Hematopoietic multipotent progenitor cell treated with erythropoietin and hydrocortisone succinate and interleukin-3 and kit ligand, for 17 days (in vitro differentiated cells): ENCODE measurements at regions not wholly inside any gene's neighbourhood (a gene's known extent, or its start where the extent isn't known, plus 50 kb on each side); places are given as distances from the start of the nearest gene placed in this dataset.

ENCODE experiments used
- DNase-seq: peaks from one replicate; pipeline ENCODE4 v3.0.0-alpha.2; 2015; ENCODE audit warnings: low spot score

DNA sequence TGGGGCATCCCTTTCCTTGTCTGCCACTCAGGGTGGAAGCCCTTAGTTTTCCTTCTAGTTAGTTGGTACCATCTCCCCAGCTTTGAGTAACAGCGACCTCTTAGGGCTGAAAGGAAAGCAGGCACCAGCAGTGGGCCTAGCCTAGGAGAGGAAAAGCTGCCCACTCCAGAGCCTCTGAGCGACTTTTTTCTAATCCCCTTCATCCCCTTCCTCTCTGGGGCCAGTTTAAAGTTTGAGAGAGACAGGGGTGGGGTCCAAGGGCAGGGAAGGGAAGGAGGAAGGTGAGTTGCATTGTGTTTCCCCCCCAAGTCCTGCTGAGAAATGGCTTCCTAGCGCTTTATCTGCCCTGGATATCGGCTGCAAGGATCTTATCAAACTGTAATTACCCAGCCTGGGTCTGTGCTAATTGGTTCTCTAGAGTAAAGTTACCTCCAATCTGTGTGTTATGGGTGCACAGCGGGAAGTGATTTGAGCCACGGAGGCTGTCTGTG, 573.9 kb upstream of the CADM1 start:
- no peak for DNase-seq

- no peak for DNase-seq
Observed at GRCh38 chr11:116077092-116077491, 572.9 kb upstream of the CADM1 start.

DNA sequence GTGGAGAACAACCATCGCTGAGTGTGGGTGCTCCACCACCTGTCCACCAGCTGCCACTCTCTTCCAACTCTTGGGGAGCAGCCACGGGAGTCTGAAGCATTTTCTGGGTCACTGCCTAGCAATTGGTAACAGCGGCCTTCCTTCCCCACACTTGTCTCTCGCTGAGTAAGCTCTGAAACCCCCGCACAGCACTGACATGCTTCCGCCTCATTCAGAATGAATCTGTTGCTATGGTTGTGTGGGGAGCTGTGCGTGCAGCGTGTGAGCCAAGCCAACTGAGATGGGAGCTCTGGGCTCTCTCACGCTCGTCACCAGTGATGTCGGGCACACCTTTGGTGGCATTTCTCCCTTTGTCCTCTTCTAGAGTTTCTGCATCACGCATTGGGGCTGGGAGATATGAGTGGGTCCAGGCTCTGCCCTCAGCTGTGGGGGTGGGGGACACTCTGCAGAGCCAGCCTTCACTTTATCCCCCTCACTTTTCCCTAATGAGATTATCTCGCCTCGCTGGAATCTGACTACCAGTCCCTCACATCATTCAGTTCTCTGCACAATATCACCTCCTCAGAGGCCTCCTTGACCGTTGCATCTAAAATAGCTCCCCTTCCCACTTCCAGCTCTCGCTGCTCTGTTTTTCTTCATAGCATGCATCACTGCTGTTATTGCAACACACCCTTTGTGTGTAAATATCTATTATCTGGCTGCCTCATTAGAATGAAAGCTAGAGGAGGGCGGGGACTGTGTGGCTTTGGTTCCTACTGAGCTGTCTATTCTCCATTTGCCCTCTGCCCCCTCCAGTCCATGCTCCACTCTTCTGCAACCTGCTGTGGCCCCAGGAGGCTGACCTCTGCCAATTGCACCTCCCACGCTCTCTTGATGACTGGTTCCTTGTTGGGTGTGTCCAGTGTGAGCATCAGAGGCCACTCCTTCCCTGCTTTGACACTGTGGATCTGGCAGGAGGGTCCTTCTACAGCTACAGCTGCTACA, 569.9 kb upstream of the CADM1 start:
- DNase-seq = no peak

DNA sequence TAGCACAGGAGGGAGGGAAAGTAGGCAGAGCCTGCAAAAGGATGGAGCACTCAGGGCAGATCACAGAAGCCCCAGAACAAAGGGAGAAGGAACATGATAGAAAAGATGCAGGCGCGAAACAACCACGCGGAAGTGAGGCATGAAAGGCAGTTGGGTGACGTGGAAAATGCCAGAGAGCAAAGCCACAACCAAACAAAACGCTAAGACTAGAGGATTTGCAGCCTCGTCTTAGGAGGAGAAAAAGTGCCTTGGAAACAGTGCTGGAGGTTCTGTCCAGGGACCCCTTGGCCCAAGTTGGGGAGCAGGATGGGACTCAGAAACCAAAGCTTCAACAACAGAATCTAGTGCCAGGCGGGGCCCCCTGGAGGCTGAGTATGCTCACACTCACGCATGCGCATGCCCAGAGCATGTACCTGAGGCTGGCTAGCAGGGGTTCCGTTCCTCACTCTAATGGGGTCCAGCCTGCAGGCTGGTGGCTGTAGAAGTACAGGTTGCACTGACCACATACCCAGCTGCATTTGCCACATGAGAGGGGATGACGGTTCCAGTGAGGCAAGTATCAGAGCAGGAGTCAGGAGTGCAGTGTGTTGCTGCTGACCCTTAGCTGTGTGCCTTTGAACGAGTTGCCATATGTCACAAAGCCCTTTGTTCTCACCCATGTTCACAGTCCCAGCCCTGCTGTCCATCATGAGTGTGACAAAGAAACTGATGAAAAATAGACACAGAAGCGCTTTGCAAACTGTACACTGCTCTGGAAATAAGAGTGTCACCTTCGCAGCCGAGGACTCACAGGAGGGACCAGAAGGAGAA, 568.6 kb upstream of the CADM1 start:
- DNase-seq = no peak

DNA sequence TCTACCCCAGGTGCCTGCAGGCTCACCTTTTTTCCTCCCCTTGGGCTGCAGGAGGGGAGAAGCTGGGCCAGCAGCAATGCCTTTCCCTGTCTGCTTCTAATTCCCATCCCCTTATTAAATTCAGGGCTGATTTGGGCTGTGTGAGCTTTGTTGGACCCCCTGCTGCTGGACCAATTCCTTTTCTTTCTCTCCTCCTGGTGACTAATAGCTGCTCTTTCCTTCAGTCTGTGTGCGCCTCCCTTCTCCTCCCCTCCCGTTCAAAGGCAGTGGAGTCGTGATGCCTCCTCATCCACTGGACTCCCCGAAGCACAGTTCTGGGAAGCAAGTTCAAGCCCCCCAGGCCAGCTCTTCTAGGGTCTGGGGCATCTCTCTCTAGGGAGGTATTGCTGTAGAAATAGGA, 567.9 kb upstream of the CADM1 start:
- no peak for DNase-seq

DNA sequence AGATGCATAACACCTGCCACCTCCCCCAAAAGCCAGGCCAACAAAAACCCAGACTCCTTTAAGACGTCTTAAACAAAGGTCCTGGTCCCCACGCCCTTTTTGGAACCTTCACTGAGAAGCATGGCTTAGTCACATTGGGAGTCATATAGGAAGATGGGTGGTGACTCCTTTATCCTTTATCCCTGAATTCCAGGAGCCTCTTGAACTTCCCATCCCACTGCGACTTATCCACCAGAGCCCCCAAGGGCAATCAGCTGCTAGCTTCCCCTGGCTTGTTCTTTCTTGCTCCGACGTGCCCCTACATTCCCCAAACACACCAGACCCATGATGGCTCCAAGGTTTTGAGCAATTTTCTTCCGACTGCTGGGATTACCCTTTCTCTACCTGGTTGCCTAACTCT, 567.0 kb upstream of the CADM1 start:
- no peak for DNase-seq

DNA sequence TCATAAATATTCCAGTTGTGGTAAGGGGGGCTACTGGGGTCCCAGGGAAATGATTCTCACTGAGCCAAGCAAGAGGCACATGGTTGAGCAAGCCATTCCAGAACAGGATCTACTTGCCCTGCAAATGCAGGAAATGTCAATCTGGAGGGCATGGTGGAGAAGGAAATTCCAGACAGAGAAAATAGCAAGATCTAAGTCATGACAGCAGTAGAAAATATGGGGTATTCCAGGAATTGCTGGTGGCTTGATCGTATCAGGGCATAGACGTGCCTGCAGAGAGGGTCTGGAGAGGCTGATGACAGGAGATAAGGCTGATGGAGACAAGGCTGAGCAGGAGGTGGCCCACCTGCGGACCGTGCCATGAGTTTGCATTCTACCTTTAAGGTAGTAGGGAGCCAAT, 566.3 kb upstream of the CADM1 start:
- DNase-seq = no peak

DNA sequence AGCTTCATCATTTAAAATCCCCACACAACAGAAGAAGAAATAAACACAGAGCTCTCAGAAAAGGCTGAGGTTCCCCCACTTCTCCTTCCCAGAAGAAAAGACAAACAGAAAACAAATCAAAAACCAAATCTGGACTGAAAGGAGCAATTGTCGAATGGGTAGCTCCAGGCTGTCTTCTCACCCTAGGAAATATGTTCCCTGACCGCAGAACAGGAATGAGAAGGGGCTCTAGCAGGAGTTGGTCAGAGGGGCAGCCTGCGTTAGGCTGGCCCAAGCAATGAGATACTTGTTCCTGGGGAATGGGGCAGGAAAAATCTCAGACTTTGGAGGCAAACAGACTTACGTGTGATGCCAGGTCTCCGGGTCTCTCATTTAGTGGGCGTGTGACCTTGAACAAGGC, 562.6 kb upstream of the CADM1 start:
- DNase-seq = no peak

GRCh38 chr11:116065986-116066385, 561.8 kb upstream of the CADM1 start:
- no peak for DNase-seq

DNA sequence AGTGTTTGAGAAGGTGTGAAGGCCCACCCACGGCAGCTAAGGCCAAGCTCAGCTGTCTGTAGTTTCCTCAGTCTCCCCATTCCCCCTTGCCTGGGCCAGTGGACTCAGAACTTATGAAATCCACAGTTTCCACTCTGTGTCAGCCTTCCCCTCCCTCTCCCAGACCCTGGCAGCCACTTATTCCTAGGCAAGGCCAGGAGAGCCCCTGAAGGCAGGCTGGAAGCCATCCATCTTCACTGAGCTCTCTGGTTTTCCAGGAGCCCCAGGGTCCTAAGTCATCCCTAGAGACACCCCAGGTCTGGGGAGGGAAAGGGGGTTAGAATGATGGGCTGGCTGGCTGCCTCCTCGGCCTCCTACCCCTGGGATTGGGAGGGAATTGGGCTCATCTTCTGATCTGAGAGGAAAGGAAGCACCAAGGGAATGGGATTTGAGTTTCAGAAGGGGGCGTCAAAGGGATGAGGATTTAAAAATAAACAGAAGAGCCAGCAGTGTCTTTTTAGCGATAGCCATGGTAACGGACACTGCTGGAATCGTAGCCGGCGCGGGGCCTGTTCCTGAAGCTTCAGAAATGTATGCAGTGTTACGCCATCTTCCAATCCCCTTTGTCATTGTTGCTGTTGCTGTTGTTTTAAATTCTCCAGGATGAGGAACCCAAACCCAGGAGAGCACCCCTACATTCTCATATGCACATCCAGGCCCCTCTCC, 561.1 kb upstream of the CADM1 start:
- DNase-seq = no peak

DNA sequence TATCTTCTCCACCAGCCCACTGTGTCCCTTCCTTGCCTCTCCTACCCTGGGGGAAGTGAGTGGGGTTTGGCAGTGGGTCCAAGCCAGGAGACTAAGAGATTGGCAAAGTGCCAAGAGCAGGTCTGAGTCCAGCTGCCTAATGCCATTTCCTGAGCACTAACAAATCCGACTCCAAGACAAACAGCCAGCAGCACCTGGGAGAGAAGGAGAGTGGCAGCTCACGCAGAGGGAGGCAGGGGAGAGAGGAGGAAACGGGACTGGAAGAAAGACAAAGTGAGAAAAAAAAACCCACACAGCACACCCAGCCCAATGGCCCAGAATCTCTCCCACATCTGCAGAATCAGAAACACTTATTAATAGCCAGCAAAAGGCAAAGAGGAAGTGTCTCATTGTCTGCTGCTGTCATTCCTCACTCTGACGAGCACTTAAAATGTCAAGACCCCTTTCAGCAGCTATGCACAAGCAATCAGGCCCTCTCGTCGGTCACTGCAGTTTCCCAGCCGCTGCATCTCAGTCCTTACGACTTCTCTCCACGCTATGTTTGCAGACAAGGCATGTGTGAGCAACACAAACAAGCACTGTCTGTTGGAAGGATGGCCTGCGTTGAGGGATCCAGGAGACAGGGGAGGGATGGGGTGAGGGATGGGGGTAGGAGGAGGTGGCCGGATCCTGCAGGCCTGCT, 558.4 kb upstream of the CADM1 start:
- DNase-seq = peak; percentile 8

DNA sequence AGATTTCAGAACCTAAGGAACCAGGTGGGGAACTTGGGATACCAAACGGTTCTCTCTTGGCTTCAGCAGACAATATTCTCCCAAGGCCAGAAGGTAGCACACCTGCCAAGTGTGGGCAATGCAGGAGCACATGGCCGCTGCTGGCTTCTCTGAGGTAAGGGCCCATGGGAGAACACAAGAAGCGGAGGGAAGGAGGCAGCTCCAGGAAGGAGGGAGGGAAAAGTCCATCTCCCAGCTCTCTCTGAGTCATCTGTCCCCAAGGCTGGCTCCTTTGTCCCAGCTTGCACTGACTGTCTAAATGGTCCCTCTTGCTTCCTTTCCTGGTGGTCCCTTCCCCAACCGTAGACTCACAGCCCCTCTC, 557.9 kb upstream of the CADM1 start:
- DNase-seq = no peak

- no peak for DNase-seq
Observed at GRCh38 chr11:116061322-116061721, 557.1 kb upstream of the CADM1 start.

DNA sequence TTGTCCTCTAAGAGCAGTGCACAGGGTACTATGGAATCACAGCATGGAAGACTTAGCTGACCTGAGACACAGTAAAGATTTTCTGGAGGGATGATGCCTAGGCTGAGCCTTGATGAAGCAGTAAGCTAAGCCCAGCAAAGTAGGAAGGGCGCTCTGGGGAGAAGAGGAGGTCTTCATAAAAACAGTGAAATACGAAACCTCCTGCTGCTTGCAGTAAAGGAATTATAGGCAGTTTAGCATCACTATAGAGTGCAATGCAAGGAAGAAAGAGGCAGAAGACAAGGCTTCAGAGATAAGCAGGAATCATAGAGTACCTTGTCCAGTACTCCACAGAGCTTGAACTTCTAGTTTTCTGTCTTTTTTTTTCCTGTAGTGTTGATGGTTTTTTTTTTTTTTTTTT, 555.7 kb upstream of the CADM1 start:
- no peak for DNase-seq

DNA sequence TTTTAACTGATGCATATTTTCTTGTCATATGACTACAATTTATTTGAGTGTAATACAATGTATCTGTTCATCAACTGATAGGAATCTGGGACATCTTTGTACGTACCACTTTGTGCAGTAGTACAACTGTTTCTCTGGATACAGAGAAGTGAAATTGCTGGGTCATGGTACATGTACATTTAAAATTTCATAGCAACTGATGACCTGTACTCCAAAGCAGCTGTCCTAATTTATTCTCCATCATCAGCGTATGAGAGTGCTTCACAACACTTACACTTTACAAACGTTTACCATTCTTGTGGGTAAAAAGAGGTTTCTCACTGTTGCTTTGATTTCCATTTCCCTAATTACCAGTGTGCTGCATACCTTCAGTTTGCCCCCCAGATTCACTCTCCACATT, 552.8 kb upstream of the CADM1 start:
- DNase-seq = no peak

DNA sequence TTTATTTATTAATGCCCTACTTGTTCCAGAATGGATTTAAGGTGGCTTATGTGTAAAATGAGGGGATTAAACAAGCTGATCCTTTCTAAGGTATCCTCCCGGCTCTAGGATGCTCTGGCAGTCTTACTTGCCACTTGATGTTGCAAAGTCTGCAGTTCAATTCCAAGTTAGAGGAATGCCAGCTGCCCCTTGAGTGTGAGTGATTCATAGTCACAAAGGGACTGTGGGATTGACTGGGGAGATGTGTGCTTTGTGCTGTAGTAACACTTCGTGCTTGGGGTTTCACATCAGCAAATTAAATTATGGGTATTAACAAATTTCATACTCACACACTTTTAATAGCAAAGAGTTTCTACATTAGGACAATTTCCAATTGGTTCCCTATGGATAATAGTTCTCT, 550.8 kb upstream of the CADM1 start:
- DNase-seq = no peak

DNA sequence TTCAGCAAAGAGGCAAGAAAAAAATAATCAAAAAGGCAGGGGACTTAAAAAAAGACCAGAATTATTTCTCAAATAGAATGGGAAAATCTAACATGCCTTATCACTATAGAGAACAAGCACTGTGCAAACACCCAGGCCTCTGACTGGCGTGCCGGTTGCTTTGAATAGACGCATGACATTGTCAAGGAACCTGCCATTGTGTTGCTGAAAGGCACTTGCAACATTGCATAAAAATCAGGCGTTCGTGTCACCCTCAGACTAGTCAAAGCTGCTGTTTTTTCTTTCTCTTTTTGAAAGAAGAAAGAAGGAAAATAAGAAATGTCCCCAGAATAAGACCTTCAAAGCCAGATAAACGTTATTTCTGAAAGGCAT, 549.3 kb upstream of the CADM1 start:
- DNase-seq = no peak

DNA sequence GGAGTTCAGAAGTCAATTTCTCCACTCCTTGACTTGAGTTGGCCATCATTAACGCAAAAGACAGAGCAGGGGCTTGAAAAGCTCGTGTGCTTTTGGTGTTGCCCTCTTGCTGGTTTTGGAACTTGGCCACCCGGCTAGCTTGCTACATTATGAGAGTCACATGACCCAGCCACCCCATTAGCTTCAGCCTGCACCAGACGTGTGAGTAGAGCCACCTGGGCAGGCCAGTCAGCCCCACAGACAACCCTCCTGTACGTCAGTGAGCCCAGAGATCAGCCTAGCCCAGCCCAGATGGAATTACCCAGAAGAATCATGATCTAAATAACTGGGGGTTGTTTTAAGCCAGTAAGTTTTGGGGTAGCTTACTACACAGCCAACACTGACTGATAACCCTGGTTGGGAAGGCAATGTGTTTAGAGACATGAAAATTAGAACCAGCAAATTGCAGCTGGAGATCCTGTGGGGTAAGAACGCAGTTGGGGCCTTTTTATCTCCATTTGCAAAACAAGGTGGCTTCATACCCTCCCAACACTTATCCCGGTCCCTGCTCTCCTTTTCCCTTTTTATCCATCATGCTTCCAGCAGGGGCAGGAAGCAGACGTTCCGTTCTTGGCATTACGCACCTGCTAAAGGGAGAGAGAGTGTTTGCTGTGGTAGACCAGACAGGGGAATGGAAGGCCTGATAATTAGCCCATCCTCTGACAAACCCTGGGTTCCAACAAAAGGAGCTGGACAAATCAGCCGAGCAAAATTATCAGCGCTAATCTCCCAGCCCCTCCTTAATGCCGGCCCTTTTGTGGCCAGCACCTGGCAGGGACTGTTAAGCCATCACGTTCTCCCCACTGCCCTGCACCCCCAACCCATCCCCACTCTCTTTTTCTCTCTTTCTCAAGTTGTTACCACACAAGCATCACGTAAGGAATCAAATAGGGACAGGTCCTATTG, 548.7 kb upstream of the CADM1 start:
- DNase-seq = no peak

- no peak for DNase-seq
Observed at GRCh38 chr11:116051494-116051893, 547.3 kb upstream of the CADM1 start.

DNA sequence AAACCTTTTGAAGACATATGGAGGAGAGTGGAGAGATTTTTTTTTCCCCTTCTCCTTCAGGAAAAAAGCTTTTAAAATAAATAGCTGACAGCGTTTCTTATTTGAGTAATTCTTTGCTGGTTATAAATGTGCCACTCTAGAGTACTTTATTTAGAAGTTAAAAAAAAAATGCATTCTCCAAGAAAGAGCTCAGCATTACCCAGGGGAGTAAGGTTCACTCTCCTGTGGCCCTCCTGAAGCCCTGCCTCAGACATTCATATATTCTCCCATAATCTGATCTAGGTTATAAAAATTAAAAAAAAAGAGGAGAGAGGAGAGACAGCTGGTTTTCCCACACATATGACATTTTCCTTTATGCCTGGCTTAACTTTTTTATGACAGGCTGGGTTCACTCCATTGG, 545.2 kb upstream of the CADM1 start:
- DNase-seq = no peak

- DNase-seq = no peak
Observed at GRCh38 chr11:116046127-116046526, 541.9 kb upstream of the CADM1 start.
